Ectodermal cell (in vitro differentiated cells): ENCODE measurements at regions not wholly inside any gene's neighbourhood (a gene's known extent, or its start where the extent isn't known, plus 50 kb on each side); places are given as distances from the start of the nearest gene placed in this dataset.
A peak's percentile ranks its signal among the peaks of the same experiment; 100 is the strongest.
"Not testable (repeated sequence)": the region's sequence is repeated elsewhere in the genome, so short reads cannot be mapped to it uniquely, and the experiment has no call there.

Experiments used
- H3K27ac ChIP-seq: 2 replicates; pipeline ENCODE4 v1.7.0; 2013; ENCODE audit warnings: mild to moderate bottlenecking, low read depth, low read length; ENCODE audit not compliant: insufficient read depth, poor library complexity, severe bottlenecking
- H3K27me3 ChIP-seq: 2 replicates; pipeline ENCODE4 v1.7.0; 2013; ENCODE audit warnings: mild to moderate bottlenecking, low read length; ENCODE audit not compliant: insufficient read depth, control insufficient read depth, poor library complexity, severe bottlenecking
- H3K36me3 ChIP-seq: one replicate; pipeline ENCODE4 v1.7.0; 2013; ENCODE audit warnings: low read length; ENCODE audit not compliant: control insufficient read depth, insufficient read depth
- H3K4me1 ChIP-seq: one replicate; pipeline ENCODE4 v1.7.0; 2013; ENCODE audit warnings: low read length; ENCODE audit not compliant: control insufficient read depth, insufficient read depth
- H3K4me3 ChIP-seq: 2 replicates; pipeline ENCODE4 v1.7.0; 2013; ENCODE audit warnings: low read depth, low read length, control low read depth; ENCODE audit not compliant: insufficient read depth
- H3K9me3 ChIP-seq: 2 replicates; pipeline ENCODE4 v1.7.0; 2013; ENCODE audit warnings: mild to moderate bottlenecking, low read length, moderate library complexity; ENCODE audit not compliant: control insufficient read depth
- WGBS, 2 experiments: methylation state at CpG; one replicate each; pipeline ENCODE4 v1.1.7; 2013; ENCODE audit warnings: missing lambda C conversion rate in 2 of 2; 5-methylcytosine and 5-hydroxymethylcytosine counted together

- H3K36me3 ChIP-seq, H3K27ac ChIP-seq, H3K4me1 ChIP-seq, H3K27me3 ChIP-seq, H3K9me3 ChIP-seq, H3K4me3 ChIP-seq: not testable (repeated sequence)
- WGBS, 2 experiments: 53 to 61% methylated on average over 8 of the region's 8 CpGs
These were observed 135.3 kb upstream of the ZNF618 start for GRCh38 chr9:113740508-113741500.

DNA sequence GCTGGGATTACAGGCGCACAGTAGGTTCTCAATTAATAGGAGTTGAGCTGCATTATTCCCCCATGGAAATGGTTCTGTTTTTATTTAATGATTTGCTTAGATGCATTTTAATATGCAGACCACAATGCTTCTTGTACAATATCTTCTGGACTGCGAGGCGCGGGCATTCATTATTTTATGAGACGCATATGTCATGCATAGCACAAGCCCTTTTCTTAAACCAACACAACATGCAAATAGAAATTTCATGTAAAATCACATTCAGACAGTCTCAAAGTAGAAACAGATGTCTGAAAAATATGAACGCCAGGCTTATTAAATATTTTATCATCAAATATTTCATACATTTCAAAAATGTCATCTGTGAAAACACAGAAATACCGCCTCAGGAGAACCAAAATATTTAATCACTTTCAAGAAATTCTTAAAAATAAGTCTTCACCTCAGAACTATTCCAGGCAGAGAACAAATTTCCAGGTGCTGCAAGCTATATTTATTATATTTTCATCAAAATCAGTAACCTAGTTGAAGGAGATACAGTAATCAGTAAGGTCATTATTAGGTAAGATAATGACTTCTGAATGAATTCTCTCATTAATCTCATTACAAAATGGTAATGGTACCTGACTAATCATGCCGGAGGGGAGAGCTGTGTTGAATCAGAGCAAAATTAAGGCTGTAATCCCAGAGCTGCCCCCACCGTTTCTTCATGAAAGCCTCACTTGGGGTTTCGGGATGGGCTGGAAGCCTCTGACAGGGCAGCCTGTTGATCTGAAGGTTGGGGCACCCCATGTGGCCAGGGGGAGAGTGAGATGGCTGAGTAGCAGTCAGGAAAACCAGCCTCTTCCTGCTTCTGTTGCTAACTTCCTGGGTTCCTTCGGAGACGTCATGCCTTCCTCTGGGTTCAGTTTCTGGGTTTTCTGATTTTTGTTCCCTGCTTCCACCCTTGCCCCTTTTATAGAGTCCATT, 133.9 kb upstream of the ZNF618 start:
- no peaks in the 10 kb centered on the region for H3K9me3 ChIP-seq
- no peaks in the 10 kb centered on the region for H3K4me1 ChIP-seq
- no peak overlapping the region for H3K27ac ChIP-seq
- H3K4me3 ChIP-seq: no peak overlapping the region
- no peaks in the 10 kb centered on the region for H3K27me3 ChIP-seq
- no peaks in the 10 kb centered on the region for H3K36me3 ChIP-seq
- WGBS, 2 experiments: 82 to 83% methylated on average over 12 of the region's 12 CpGs

- Histone ChIP-seq H3K4me1 (no peaks in the 10 kb centered on the region), H3K27ac (no peak overlapping the region), H3K27me3 (no peaks in the 10 kb centered on the region), H3K36me3 (no peaks in the 10 kb centered on the region), H3K4me3 (no peak overlapping the region), H3K9me3 (no peaks in the 10 kb centered on the region)
- 90 to 91% methylated on average over 6 of the region's 6 CpGs for WGBS, 2 experiments
These were observed 133.2 kb upstream of the ZNF618 start for GRCh38 chr9:113742878-113743277.

- no peaks in the 10 kb centered on the region for H3K27me3 ChIP-seq
- H3K4me3 ChIP-seq: no peak overlapping the region
- H3K27ac ChIP-seq: no peak overlapping the region
- H3K4me1 ChIP-seq: no peaks in the 10 kb centered on the region
- no peaks in the 10 kb centered on the region for H3K9me3 ChIP-seq
- H3K36me3 ChIP-seq: no peaks in the 10 kb centered on the region
- WGBS, 2 experiments: 86 to 93% methylated on average over 4 of the region's 4 CpGs
These were observed 129.6 kb upstream of the ZNF618 start for GRCh38 chr9:113746486-113746885.

- no peak overlapping the region for H3K4me3 ChIP-seq
- no peaks in the 10 kb centered on the region for H3K36me3 ChIP-seq
- no peaks in the 10 kb centered on the region for H3K27me3 ChIP-seq
- no peaks in the 10 kb centered on the region for H3K4me1 ChIP-seq
- H3K9me3 ChIP-seq: no peaks in the 10 kb centered on the region
- H3K27ac ChIP-seq: no peak overlapping the region
These were observed 128.0 kb upstream of the ZNF618 start for GRCh38 chr9:113748135-113748534.

- peaks cover 8% of the 10 kb centered on the region for H3K4me1 ChIP-seq
- no peaks in the 10 kb centered on the region for H3K9me3 ChIP-seq
- no peaks in the 10 kb centered on the region for H3K27me3 ChIP-seq
- no peaks in the 10 kb centered on the region for H3K36me3 ChIP-seq
- WGBS, 2 experiments: 95% methylated on average over 7 of the region's 7 CpGs
- H3K4me3 ChIP-seq: no peak overlapping the region
- no peak overlapping the region for H3K27ac ChIP-seq
These were observed 122.5 kb upstream of the ZNF618 start for GRCh38 chr9:113753398-113754119.

GRCh38 chr9:113754739-113755138, 121.4 kb upstream of the ZNF618 start:
- no peak overlapping the region for H3K4me3 ChIP-seq
- H3K36me3 ChIP-seq: no peaks in the 10 kb centered on the region
- H3K27ac ChIP-seq: no peak overlapping the region
- 44 to 48% methylated on average over 2 of the region's 2 CpGs for WGBS, 2 experiments
- H3K4me1 ChIP-seq: peaks cover 8% of the 10 kb centered on the region
- H3K27me3 ChIP-seq: no peaks in the 10 kb centered on the region
- H3K9me3 ChIP-seq: no peaks in the 10 kb centered on the region

GRCh38 chr9:113755433-113755832, 120.7 kb upstream of the ZNF618 start:
- H3K4me3 ChIP-seq: no peak overlapping the region
- H3K27me3 ChIP-seq: no peaks in the 10 kb centered on the region
- H3K4me1 ChIP-seq: peaks cover 8% of the 10 kb centered on the region
- WGBS, 2 experiments: 89 to 91% methylated on average over 4 of the region's 4 CpGs
- no peaks in the 10 kb centered on the region for H3K9me3 ChIP-seq
- H3K36me3 ChIP-seq: no peaks in the 10 kb centered on the region
- no peak overlapping the region for H3K27ac ChIP-seq

DNA sequence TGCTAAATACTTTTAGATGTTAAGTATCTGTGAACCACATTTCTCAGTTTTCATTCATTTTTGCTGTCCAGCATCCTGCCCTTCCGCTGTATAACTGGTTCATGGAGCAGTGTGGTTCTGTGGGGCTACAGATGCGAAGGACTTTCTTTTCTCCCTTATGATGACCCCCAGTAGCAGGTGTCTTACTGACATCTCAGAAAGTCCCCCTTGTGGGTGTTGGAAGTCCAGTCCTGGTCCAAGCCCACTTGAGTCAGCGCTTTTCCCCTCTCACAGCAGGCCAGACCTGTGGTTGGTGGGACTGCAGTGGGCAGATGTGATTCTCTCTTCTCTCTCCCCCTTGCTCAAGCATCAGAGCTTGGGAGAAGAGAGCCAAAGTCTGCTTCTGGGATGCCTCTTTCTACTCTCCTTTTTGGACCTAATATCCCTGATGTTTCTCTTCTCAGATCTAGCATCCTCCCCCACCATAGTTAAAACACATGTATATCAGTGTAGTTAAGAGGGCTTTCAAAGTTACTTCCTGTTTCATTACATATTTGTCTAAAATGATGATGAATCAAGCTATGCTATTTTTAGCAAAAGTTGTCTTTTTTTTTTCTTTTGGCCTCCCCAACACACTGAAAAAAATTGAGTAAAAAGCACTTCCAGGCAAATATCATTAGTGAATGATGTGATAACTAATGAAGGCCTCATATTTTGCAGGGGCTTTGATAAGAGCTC, 119.5 kb upstream of the ZNF618 start:
- peak overlapping the region; percentile 26 for H3K27ac ChIP-seq
- peaks cover 8% of the 10 kb centered on the region for H3K4me1 ChIP-seq
- no peak overlapping the region for H3K4me3 ChIP-seq
- no peaks in the 10 kb centered on the region for H3K27me3 ChIP-seq
- H3K9me3 ChIP-seq: no peaks in the 10 kb centered on the region
- 94 to 96% methylated on average over 3 of the region's 3 CpGs for WGBS, 2 experiments
- no peaks in the 10 kb centered on the region for H3K36me3 ChIP-seq
